NCI-H1105 treated with DMSO at 0.1 percent for 48 hours (cell line): ENCODE measurements at regions not wholly inside any gene's neighbourhood (a gene's known extent, or its start where the extent isn't known, plus 50 kb on each side); places are given as distances from the start of the nearest gene placed in this dataset.

Experiments
- DNase-seq: peaks from one replicate; lab custom pipeline; 2025; lab: John Stamatoyannopoulos, UW

- no peak for DNase-seq
Measured at GRCh38 chr4:130183096-130183495, 1087.1 kb downstream of the C4orf33 start.

GRCh38 chr4:130183766-130184165 lies 1087.8 kb downstream of the C4orf33 start:
- no peak for DNase-seq

DNA sequence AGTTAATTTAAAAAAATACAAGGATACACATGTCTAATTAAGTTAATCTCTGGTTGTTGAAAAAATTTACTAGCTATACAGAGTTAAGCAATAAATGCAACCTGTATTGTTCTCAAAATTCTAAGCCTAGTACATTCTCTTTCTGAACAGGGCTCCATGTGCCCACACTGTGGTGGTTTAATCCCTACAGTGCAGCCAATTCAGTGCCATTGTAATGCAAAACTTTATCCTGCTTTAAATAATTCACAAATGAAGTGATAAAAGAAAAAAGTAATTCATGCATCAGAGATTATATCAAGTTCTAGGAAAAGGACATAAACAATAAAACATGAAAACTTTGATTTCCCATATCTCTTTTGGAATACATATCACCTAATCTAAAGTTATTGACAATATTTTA lies 1089.2 kb downstream of the C4orf33 start:
- DNase-seq, result no peak

DNA sequence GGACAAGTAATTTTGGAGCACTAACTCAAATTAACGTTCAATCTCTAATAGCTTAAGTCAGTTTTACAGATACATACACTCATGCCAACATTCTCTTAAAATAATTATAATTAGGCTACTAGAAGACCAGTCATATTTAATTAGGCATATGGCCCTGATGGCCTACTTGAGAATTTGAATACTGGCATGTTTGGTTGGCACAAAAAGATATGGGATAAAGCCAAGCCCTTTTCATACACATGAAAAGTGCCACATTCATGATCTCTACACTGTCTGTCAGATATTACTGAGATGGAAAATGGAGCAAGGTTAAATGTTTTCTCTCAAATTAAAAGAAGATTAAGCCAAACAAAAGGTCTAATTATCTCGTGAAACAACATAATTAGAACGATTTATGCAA lies 1091.0 kb downstream of the C4orf33 start:
- peak; percentile 90 for DNase-seq

- no peak for DNase-seq
Measured at GRCh38 chr4:130187587-130187986, 1091.6 kb downstream of the C4orf33 start.

- DNase-seq, result no peak
Measured at GRCh38 chr4:130192787-130193186, 1096.8 kb downstream of the C4orf33 start.

GRCh38 chr4:130197946-130198345 lies 1102.0 kb downstream of the C4orf33 start:
- DNase-seq, result no peak

DNA sequence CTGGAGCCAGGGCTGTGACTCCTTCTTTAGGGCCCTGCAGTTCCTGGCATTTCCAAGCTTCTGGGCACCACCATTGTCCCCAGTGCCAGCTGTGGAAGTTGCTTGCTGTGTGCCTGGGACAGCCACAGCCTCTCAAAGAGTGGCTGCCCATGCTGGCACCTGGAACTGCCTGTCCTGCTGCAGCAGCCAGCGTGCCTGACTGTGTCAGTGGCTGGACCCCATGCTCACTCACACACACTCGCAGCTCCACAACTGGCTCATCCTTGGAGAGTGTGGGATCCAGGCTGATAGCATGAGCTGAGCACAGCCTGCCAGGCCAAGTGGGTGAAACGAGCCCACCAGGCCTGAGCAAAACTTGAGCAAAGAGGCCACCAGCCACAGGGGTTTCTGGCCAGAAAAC lies 1107.6 kb downstream of the C4orf33 start:
- no peak for DNase-seq

DNA sequence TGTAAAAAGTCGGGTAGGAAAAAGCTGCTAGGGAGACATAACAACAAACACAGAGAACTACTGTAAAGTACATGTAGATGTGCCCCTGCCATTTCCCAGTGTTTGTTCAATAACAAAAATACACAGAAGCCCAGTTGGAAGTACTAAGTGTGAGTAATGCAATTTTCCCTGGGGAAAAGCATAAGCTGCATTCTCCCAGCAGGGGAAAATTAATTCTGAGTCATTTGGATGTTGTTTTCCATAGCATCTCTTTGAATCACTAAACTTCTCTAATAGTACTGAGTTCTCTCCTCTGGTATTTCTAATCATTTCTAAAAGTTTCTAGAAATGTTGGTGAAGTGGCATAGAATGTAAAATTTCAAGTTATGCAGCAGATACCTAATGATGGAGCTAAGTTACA lies 1114.9 kb downstream of the C4orf33 start:
- no peak for DNase-seq

DNA sequence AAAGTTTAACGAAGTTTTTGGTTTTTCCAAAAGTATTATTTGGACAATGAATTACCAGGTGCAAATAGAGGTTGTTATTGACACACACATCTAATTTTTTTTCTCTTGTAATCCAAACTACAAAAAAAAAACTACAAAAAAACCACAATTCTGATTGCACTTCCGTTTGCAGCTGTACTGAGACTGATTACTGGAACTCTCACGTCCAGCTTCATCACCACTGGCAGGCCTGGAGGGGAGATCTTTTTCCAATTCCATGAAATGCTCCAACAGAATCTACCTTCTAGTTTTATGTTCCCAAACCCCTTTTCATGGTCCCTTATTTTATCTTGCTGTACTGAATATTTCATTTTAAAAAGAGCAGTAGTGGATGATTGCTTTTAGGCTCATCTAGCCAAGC lies 1118.3 kb downstream of the C4orf33 start:
- DNase-seq, result no peak

- DNase-seq, result no peak
Measured at GRCh38 chr4:130233377-130234047, 1137.6 kb downstream of the C4orf33 start.

- DNase-seq, result peak; percentile 3
Measured at GRCh38 chr4:130238121-130238520, 1142.2 kb downstream of the C4orf33 start.

- no peak for DNase-seq
Measured at GRCh38 chr4:130249002-130249401, 1153.0 kb downstream of the C4orf33 start.

- DNase-seq, result no peak
Measured at GRCh38 chr4:130257271-130257670, 1161.3 kb downstream of the C4orf33 start.

DNA sequence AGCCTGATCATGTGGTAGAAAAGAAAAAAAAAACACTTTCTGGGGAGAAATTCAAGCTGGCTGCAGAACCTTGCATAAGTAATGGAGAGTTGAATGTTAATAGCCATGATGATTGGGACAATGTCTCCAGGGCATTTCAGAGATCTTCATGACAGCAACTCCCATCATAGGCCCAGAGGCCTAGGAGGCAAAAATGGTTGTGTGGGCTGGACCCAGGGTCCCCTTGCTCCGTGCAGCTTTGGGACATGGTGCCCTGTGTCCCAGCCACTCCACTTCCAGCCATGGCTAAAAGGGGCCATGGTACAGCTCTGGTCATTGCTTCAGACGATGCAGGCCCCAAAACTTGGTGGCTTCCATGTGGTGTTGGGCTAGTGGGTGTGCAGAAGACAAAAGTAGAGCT lies 1170.9 kb downstream of the C4orf33 start:
- no peak for DNase-seq

- no peak for DNase-seq
Measured at GRCh38 chr4:130288576-130288975, 1192.6 kb downstream of the C4orf33 start.

GRCh38 chr4:130293692-130294091 lies 1197.7 kb downstream of the C4orf33 start:
- no peak for DNase-seq

DNA sequence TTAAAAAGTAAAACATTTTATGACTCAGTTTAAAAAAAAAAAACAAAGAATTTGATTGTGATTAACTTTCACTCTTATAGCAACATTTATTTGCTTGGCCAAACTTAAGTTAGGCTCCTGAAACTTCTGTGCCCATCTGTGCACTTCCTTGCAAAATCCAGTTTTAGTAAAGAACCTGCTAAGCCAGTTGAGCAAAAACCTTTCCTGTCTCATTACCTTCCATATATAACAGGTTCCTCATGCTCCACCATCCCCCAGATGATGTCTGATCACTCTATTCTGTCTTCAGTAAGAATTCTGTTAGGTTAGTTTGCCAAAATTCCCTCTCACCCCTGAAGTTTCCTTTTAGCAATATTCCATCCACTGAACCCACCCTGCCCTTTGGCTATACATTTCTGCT lies 1200.5 kb downstream of the C4orf33 start:
- DNase-seq, result no peak

- DNase-seq, result no peak
Measured at GRCh38 chr4:130306566-130306965, 1210.6 kb downstream of the C4orf33 start.

DNA sequence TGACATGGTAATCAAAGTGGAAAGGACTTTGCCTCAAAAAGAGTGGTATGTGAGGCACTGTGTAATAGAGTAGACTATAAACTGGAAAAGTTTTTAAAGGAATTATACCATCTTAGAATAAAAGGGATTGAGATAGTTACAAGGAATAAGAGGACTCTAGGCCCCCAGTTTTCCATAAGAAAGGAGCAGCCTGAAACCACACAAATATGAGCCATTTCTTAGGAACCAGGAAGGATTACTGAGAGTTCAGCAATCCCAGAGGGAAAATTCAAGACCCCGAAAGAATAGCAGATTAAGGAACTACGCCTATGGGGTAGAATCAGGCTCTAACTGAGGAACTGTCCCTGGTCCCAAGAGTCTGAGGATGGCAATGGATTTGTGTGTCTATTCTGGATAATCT lies 1213.3 kb downstream of the C4orf33 start:
- DNase-seq, result no peak

GRCh38 chr4:130322439-130322838 lies 1226.5 kb downstream of the C4orf33 start:
- no peak for DNase-seq

DNA sequence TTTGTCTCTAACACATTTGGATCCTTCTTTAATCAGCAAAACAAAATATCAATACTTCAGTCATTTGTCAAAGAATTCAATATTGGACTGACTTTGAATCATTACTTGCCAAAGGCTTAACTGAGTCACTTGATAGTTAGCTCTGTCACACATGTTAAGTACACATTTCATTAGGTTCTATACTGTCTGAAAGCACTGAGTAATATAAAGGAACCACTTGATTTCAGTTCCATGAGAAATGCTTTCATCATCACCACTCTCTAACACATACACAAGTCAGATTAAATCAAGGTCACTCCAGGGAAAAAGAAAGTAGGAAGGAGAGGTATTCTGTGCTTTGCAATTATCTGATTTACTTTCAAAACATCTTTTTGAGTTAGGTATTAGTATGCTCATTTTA lies 1233.1 kb downstream of the C4orf33 start:
- no peak for DNase-seq

DNA sequence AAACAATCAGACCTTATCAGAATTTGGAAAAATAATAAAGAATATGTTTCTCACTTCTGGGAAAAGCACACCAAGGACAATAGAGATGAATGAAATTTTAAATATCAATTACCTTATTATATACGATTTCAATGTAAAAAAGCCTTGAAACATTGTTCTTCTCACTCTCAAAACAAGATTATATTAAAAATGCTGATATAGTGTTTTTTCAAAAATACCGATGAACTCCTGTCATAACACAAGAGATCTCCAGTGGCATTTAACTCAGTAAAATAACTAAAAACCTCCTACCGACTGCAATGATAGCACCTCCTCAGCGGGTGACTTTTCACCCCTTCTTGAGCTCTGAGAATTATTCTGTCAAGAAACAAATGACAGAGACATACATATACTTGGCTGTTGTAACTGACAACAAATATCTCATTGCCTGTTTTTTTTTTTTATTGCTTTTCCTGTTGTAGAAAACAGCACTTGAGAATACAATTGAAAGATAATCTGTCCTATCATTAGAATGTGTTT lies 1237.3 kb downstream of the C4orf33 start:
- no peak for DNase-seq
